ENCODE measurements at regions not wholly inside any gene's neighbourhood (a gene's known extent, or its start where the extent isn't known, plus 50 kb on each side); places are given as distances from the start of the nearest gene placed in this dataset.
"Not testable (repeated sequence)": the region's sequence is repeated elsewhere in the genome, so short reads cannot be mapped to it uniquely, and the experiment has no call there.

- in situ Hi-C loops (cut with MboI), result no loop called here
- Histone ChIP-seq H3K9me3 (ENCODE audit: low read depth) (no peaks in the 10 kb centered on the region), H3K4me2 (ENCODE audit: unreplicated experiment) (no peak overlapping the region), H3F3A (ENCODE audit: insufficient read depth) (no peaks in the 10 kb centered on the region), H3K36me3 (ENCODE audit: low read depth) (no peaks in the 10 kb centered on the region), H4K20me1 (ENCODE audit: insufficient read depth) (no peaks in the 10 kb centered on the region), H3K27me3 (replicated peaks; ENCODE audit: insufficient read depth) (no peaks in the 10 kb centered on the region), H3K4me3 (no peak overlapping the region), H2AFZ (no peak overlapping the region), H3K79me2 (ENCODE audit: insufficient read depth) (no peaks in the 10 kb centered on the region), H3K27ac (no peak overlapping the region), H3K9ac (no peak overlapping the region), H3K9me2 (ENCODE audit: insufficient read depth) (no peaks in the 10 kb centered on the region), H3K4me1 (ENCODE audit: insufficient read depth) (no peaks in the 10 kb centered on the region)
- TF ChIP-seq EZH2phosphoT487 (IDR thresholded peaks at IDR 0.05; ENCODE audit: insufficient read depth, low read depth) (no peak), EZH2 (IDR thresholded peaks at IDR 0.05; ENCODE audit: insufficient read depth, poor library complexity, severe bottlenecking) (no peak)
- no peak for DNase-seq
- 37 to 45% methylated on average over 7 to 8 of the region's 8 CpGs for WGBS, 2 experiments (ENCODE audit: low coverage in 1 of 2, low lambda C conversion rate in 2 of 2, missing lambda C conversion rate in 2 of 2)
These were observed 1805.3 kb upstream of the DEFB115 start for GRCh38 chr20:29452186-29452585.

GRCh38 chr20:29456987-29457693 is 1800.3 kb upstream of the DEFB115 start:
- H3K79me2 ChIP-seq (ENCODE audit: insufficient read depth); H3K4me1 ChIP-seq (ENCODE audit: insufficient read depth); H3F3A ChIP-seq (ENCODE audit: insufficient read depth); H3K9me2 ChIP-seq (ENCODE audit: insufficient read depth); in situ Hi-C loops (cut with MboI); H3K4me2 ChIP-seq (ENCODE audit: unreplicated experiment); H4K20me1 ChIP-seq (ENCODE audit: insufficient read depth); H3K9ac ChIP-seq; H3K27ac ChIP-seq; H3K4me3 ChIP-seq; H3K27me3 ChIP-seq (replicated peaks; ENCODE audit: insufficient read depth); H3K36me3 ChIP-seq (ENCODE audit: low read depth); H2AFZ ChIP-seq; H3K9me3 ChIP-seq (ENCODE audit: low read depth): not testable (repeated sequence)
- peak; percentile 11 for DNase-seq
- WGBS, 2 experiments (ENCODE audit: low coverage in 1 of 2, low lambda C conversion rate in 2 of 2, missing lambda C conversion rate in 2 of 2), result 19 to 24% methylated on average over 7 of the region's 7 CpGs

DNA sequence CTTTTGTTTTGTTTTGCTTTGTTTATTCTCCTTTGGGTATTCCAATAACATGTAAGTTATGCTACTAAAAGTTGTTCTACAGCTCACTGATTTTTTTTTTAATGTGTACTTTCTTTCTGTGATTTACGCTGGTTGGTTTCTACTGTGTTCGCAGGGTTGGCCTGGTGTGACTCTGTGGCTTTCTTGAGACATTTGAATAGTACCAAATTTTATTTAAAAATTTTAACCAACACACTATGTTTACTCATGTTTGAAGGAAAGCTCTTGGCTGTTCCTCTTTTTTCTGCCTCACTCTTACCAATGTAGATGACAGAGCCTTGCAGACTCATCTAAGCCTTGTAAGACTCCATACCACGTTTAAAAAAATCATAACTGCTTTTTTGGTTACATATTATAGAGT is 1784.9 kb upstream of the DEFB115 start:
- in situ Hi-C loops (cut with MboI), result no loop called here
- Histone ChIP-seq H4K20me1 (ENCODE audit: insufficient read depth) (no peaks in the 10 kb centered on the region), H3K4me3 (no peak overlapping the region), H3K27me3 (replicated peaks; ENCODE audit: insufficient read depth) (no peaks in the 10 kb centered on the region), H3K36me3 (ENCODE audit: low read depth) (no peaks in the 10 kb centered on the region), H2AFZ (no peak overlapping the region), H3K27ac (no peak overlapping the region), H3K9ac (no peak overlapping the region), H3K79me2 (ENCODE audit: insufficient read depth) (no peaks in the 10 kb centered on the region), H3F3A (ENCODE audit: insufficient read depth) (no peaks in the 10 kb centered on the region), H3K9me2 (ENCODE audit: insufficient read depth) (no peaks in the 10 kb centered on the region), H3K9me3 (ENCODE audit: low read depth) (no peaks in the 10 kb centered on the region), H3K4me1 (ENCODE audit: insufficient read depth) (no peaks in the 10 kb centered on the region), H3K4me2 (ENCODE audit: unreplicated experiment) (no peak overlapping the region)
- DNase-seq, result no peak
- TF ChIP-seq EZH2phosphoT487 (IDR thresholded peaks at IDR 0.05; ENCODE audit: insufficient read depth, low read depth), result no peak
- TF ChIP-seq EZH2 (IDR thresholded peaks at IDR 0.05; ENCODE audit: insufficient read depth, poor library complexity, severe bottlenecking), result no peak
- WGBS, 2 experiments (ENCODE audit: low coverage in 1 of 2, low lambda C conversion rate in 2 of 2, missing lambda C conversion rate in 2 of 2), result 16 to 24% methylated on average over 3 of the region's 3 CpGs

GRCh38 chr20:29492840-29493239 is 1764.6 kb upstream of the DEFB115 start:
- H4K20me1 ChIP-seq (ENCODE audit: insufficient read depth); H2AFZ ChIP-seq; H3K27ac ChIP-seq; H3K36me3 ChIP-seq (ENCODE audit: low read depth); H3K4me3 ChIP-seq; H3K4me2 ChIP-seq (ENCODE audit: unreplicated experiment); H3K79me2 ChIP-seq (ENCODE audit: insufficient read depth); H3F3A ChIP-seq (ENCODE audit: insufficient read depth); H3K9me2 ChIP-seq (ENCODE audit: insufficient read depth); in situ Hi-C loops (cut with MboI); DNase-seq; H3K9me3 ChIP-seq (ENCODE audit: low read depth); H3K27me3 ChIP-seq (replicated peaks; ENCODE audit: insufficient read depth); H3K4me1 ChIP-seq (ENCODE audit: insufficient read depth); H3K9ac ChIP-seq: not testable (repeated sequence)
- WGBS, 2 experiments (ENCODE audit: low coverage in 1 of 2, low lambda C conversion rate in 2 of 2, missing lambda C conversion rate in 2 of 2), result 17 to 32% methylated on average over 4 of the region's 4 CpGs

DNA sequence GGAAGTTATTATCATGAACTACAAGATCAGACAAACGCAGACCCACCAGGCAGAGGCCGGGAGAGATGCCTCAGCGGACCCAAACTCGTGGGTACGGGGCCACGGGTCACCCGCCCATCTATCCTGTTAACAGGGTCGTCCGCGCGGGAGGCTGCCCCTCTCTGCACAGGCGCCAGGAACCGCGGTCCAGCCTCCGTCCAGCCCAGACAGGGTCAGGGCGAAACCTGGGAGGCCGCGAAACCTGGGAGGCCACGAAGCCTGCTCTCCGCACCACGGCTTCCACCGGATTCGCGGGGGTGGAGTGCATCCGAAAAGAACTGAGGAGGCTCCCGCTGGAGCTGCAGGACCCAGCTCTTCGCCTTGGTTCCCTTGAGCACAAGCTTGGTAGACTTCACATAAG is 1760.7 kb upstream of the DEFB115 start:
- in situ Hi-C loops (cut with MboI); H3K9ac ChIP-seq: not testable (repeated sequence)
- 14 to 17% methylated on average over 25 to 27 of the region's 27 CpGs for WGBS, 2 experiments (ENCODE audit: low coverage in 1 of 2, low lambda C conversion rate in 2 of 2, missing lambda C conversion rate in 2 of 2)

More for the DNA sequence above, 1760.7 kb upstream of the DEFB115 start:
- H4K20me1 ChIP-seq (ENCODE audit: insufficient read depth); H2AFZ ChIP-seq; H3K36me3 ChIP-seq (ENCODE audit: low read depth); H3K9me3 ChIP-seq (ENCODE audit: low read depth); H3K79me2 ChIP-seq (ENCODE audit: insufficient read depth); H3K4me1 ChIP-seq (ENCODE audit: insufficient read depth); H3K4me2 ChIP-seq (ENCODE audit: unreplicated experiment); H3F3A ChIP-seq (ENCODE audit: insufficient read depth); H3K27ac ChIP-seq; H3K9me2 ChIP-seq (ENCODE audit: insufficient read depth); H3K27me3 ChIP-seq (replicated peaks; ENCODE audit: insufficient read depth); DNase-seq: not testable (repeated sequence)
- peak overlapping the region; percentile 35 for H3K4me3 ChIP-seq
